Panc1 (cell line): ENCODE measurements at regions not wholly inside any gene's neighbourhood (a gene's known extent, or its start where the extent isn't known, plus 50 kb on each side); places are given as distances from the start of the nearest gene placed in this dataset.

Experiments used
- POLR2AphosphoS5 ChIP-seq: IDR thresholded peaks from 2 replicates; pipeline ENCODE4 v1.6.1; 2012; ENCODE audit warnings: mild to moderate bottlenecking, low read depth, low read length, moderate library complexity
- TF ChIP-seq, protein P1 (sequence below): fragments of 450-650 bp; IDR thresholded peaks from 2 replicates; pipeline ENCODE4 v1.5.1; 2017; ENCODE audit warnings: mild to moderate bottlenecking
- TF ChIP-seq, protein P2 (sequence below), 2 experiments: IDR thresholded peaks; 2 replicates each; pipeline ENCODE4 v1.6.1; 2011 to 2012; ENCODE audit warnings: low read depth in 2 of 2, control low read depth in 1 of 2, low read length in 1 of 2, mild to moderate bottlenecking in 1 of 2, moderate library complexity in 1 of 2; ENCODE audit not compliant: insufficient read depth in 1 of 2

GRCh38 chr13:78033509-78033908 is 114.9 kb upstream of the EDNRB start:
- no peak for TF ChIP-seq POLR2AphosphoS5
- TF ChIP-seq, protein P1, sequence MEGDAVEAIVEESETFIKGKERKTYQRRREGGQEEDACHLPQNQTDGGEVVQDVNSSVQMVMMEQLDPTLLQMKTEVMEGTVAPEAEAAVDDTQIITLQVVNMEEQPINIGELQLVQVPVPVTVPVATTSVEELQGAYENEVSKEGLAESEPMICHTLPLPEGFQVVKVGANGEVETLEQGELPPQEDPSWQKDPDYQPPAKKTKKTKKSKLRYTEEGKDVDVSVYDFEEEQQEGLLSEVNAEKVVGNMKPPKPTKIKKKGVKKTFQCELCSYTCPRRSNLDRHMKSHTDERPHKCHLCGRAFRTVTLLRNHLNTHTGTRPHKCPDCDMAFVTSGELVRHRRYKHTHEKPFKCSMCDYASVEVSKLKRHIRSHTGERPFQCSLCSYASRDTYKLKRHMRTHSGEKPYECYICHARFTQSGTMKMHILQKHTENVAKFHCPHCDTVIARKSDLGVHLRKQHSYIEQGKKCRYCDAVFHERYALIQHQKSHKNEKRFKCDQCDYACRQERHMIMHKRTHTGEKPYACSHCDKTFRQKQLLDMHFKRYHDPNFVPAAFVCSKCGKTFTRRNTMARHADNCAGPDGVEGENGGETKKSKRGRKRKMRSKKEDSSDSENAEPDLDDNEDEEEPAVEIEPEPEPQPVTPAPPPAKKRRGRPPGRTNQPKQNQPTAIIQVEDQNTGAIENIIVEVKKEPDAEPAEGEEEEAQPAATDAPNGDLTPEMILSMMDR: no peak
- TF ChIP-seq, protein P2, sequence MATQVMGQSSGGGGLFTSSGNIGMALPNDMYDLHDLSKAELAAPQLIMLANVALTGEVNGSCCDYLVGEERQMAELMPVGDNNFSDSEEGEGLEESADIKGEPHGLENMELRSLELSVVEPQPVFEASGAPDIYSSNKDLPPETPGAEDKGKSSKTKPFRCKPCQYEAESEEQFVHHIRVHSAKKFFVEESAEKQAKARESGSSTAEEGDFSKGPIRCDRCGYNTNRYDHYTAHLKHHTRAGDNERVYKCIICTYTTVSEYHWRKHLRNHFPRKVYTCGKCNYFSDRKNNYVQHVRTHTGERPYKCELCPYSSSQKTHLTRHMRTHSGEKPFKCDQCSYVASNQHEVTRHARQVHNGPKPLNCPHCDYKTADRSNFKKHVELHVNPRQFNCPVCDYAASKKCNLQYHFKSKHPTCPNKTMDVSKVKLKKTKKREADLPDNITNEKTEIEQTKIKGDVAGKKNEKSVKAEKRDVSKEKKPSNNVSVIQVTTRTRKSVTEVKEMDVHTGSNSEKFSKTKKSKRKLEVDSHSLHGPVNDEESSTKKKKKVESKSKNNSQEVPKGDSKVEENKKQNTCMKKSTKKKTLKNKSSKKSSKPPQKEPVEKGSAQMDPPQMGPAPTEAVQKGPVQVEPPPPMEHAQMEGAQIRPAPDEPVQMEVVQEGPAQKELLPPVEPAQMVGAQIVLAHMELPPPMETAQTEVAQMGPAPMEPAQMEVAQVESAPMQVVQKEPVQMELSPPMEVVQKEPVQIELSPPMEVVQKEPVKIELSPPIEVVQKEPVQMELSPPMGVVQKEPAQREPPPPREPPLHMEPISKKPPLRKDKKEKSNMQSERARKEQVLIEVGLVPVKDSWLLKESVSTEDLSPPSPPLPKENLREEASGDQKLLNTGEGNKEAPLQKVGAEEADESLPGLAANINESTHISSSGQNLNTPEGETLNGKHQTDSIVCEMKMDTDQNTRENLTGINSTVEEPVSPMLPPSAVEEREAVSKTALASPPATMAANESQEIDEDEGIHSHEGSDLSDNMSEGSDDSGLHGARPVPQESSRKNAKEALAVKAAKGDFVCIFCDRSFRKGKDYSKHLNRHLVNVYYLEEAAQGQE (IDR thresholded peaks at IDR 0.05; ENCODE audit: insufficient read depth in 1 of 2, low read depth in 2 of 2, low read length in 1 of 2): no peak
